ENCODE measurements at regions not wholly inside any gene's neighbourhood (a gene's known extent, or its start where the extent isn't known, plus 50 kb on each side); places are given as distances from the start of the nearest gene placed in this dataset.

DNA sequence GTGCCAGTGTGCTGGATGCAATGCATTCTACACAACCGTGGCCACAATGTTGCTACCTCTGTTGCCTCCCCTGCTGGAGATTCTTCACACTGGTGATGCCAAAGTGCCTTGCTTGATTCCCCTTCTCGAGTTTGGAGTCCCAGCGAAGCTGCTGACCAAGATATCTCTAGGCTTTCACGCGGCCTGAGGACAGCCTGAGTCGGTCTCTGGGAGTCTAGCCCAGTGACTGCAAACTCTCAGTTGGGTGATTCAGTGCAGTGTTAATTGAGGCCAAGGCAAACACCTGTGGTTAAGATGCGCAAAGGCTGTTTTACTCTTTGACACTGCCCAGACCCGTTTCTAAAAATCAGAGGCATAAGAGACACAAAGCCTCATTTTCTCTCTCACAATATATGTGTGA lies 434.4 kb downstream of the NR2F2 start (continued):
- TF ChIP-seq, protein P1, sequence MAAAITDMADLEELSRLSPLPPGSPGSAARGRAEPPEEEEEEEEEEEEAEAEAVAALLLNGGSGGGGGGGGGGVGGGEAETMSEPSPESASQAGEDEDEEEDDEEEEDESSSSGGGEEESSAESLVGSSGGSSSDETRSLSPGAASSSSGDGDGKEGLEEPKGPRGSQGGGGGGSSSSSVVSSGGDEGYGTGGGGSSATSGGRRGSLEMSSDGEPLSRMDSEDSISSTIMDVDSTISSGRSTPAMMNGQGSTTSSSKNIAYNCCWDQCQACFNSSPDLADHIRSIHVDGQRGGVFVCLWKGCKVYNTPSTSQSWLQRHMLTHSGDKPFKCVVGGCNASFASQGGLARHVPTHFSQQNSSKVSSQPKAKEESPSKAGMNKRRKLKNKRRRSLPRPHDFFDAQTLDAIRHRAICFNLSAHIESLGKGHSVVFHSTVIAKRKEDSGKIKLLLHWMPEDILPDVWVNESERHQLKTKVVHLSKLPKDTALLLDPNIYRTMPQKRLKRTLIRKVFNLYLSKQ (tag by site-specific recombination; IDR thresholded peaks at IDR 0.05; ENCODE audit: borderline replicate concordance), result no peak
- TF ChIP-seq RBAK (tag by site-specific recombination; IDR thresholded peaks at IDR 0.05) (no peak), TRIM28 (IDR thresholded peaks at IDR 0.05; ENCODE audit: borderline replicate concordance, low read length) (no peak)
- TF ChIP-seq, protein P2, sequence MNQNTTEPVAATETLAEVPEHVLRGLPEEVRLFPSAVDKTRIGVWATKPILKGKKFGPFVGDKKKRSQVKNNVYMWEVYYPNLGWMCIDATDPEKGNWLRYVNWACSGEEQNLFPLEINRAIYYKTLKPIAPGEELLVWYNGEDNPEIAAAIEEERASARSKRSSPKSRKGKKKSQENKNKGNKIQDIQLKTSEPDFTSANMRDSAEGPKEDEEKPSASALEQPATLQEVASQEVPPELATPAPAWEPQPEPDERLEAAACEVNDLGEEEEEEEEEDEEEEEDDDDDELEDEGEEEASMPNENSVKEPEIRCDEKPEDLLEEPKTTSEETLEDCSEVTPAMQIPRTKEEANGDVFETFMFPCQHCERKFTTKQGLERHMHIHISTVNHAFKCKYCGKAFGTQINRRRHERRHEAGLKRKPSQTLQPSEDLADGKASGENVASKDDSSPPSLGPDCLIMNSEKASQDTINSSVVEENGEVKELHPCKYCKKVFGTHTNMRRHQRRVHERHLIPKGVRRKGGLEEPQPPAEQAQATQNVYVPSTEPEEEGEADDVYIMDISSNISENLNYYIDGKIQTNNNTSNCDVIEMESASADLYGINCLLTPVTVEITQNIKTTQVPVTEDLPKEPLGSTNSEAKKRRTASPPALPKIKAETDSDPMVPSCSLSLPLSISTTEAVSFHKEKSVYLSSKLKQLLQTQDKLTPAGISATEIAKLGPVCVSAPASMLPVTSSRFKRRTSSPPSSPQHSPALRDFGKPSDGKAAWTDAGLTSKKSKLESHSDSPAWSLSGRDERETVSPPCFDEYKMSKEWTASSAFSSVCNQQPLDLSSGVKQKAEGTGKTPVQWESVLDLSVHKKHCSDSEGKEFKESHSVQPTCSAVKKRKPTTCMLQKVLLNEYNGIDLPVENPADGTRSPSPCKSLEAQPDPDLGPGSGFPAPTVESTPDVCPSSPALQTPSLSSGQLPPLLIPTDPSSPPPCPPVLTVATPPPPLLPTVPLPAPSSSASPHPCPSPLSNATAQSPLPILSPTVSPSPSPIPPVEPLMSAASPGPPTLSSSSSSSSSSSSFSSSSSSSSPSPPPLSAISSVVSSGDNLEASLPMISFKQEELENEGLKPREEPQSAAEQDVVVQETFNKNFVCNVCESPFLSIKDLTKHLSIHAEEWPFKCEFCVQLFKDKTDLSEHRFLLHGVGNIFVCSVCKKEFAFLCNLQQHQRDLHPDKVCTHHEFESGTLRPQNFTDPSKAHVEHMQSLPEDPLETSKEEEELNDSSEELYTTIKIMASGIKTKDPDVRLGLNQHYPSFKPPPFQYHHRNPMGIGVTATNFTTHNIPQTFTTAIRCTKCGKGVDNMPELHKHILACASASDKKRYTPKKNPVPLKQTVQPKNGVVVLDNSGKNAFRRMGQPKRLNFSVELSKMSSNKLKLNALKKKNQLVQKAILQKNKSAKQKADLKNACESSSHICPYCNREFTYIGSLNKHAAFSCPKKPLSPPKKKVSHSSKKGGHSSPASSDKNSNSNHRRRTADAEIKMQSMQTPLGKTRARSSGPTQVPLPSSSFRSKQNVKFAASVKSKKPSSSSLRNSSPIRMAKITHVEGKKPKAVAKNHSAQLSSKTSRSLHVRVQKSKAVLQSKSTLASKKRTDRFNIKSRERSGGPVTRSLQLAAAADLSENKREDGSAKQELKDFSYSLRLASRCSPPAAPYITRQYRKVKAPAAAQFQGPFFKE (tag by site-specific recombination; IDR thresholded peaks at IDR 0.05; ENCODE audit: borderline replicate concordance), result no peak

DNA sequence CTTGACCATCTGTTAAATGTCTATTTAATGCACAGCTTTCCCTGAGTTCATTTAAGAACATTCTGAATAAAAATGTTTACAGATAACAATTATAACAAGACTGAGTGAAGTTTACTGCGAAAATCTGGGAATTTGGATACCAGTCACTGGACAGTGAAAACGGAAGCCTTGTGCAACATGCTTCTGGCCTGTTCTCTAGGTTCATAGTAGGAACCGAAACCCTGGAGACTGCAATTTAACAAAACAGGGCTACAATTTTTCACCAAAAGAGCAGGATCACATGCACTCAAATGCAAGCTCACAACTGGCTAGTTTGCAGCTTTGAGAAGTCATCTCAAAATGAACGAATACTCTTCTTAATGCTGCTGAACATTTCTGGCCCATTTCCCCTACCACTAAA lies 435.9 kb downstream of the NR2F2 start:
- Histone ChIP-seq H3K4me3 (ENCODE audit: low read depth, low read length) (no peak overlapping the region), H3K27ac (ENCODE audit: extremely low read depth, low read depth, low read length) (no peak overlapping the region), H3K4me1 (ENCODE audit: control insufficient read depth, insufficient read depth, low read length) (no peaks in the 10 kb centered on the region), H3K9me3 (ENCODE audit: control insufficient read depth, insufficient read depth, low read depth, low read length) (no peaks in the 10 kb centered on the region), H3K36me3 (ENCODE audit: control insufficient read depth in 2 of 2, insufficient read depth in 1 of 2, low read length in 2 of 2) (no peaks in the 10 kb centered on the region)
- no peak for TF ChIP-seq ZNF214 (tag by site-specific recombination; IDR thresholded peaks at IDR 0.05; ENCODE audit: borderline replicate concordance)
- TF ChIP-seq ZNF423 (tag by site-specific recombination; IDR thresholded peaks at IDR 0.05), result no peak
- POLR2A ChIA-PET, result no interaction called here
- CTCF ChIA-PET, result interaction anchor here (1.0 kb wide), 1 partner anchor 13 kb away, joined by 3 read pairs; no protein-coding TSS in a partner anchor

DNA sequence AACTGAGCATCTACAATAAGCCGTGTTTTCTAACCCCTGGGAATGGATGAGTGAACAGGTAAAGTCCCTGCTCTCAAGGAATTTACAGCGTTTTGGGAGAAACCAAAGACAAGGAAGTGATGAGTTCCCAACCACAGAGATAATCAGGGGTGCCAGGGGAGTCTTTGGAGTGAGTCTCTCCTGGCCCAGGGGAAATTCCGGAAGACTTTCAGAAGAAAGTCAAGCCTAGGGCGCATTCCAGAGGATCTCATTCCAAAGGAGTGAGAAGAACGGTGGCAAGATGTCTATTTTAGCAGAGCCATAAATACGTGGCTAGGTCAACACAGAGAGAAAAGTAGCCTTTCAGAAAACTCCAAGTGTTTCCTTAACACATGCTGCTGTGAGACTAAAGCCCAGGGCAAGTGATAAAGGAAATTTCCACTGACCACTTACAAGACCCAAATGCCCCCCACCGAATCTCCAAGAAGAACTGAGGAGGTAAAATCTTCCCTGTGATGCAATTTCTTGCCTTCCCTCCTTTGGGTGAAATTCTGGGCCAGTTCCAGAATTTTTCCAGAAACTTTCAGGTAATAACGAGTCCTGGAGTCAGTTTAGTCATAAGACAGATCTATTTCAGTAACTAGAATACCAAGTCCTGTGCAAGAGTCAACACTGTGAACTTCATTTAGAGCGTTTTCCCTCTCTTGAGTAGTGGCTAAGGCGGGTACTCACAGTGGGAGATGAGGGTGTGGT lies 437.4 kb downstream of the NR2F2 start:
- CTCF ChIA-PET, result interaction anchor here (0.6 to 0.7 kb wide), 2 partner anchors 467 to 473 kb away, joined by 3 to 4 read pairs; no protein-coding TSS in a partner anchor
- Histone ChIP-seq H3K9me3 (ENCODE audit: control insufficient read depth, insufficient read depth, low read depth, low read length) (no peaks in the 10 kb centered on the region), H3K27ac (ENCODE audit: extremely low read depth, low read depth, low read length) (no peak overlapping the region), H3K4me1 (ENCODE audit: control insufficient read depth, insufficient read depth, low read length) (no peaks in the 10 kb centered on the region), H3K36me3 (ENCODE audit: control insufficient read depth in 2 of 2, insufficient read depth in 1 of 2, low read length in 2 of 2) (no peaks in the 10 kb centered on the region), H3K4me3 (ENCODE audit: low read depth, low read length) (no peak overlapping the region)
- POLR2A ChIA-PET, result no interaction called here
- TF ChIP-seq ZNF155 (tag by site-specific recombination; IDR thresholded peaks at IDR 0.05), result no peak
- TF ChIP-seq GFI1B (tag by site-specific recombination; IDR thresholded peaks at IDR 0.05), result no peak
- no peak for TF ChIP-seq ZNF621 (tag by site-specific recombination; IDR thresholded peaks at IDR 0.05)
- no peak for TF ChIP-seq ZNF23 (tag by site-specific recombination; IDR thresholded peaks at IDR 0.05; ENCODE audit: borderline replicate concordance)
- no peak for TF ChIP-seq ZNF138 (tag by site-specific recombination; IDR thresholded peaks at IDR 0.05; ENCODE audit: borderline replicate concordance)
- TF ChIP-seq, protein P3, sequence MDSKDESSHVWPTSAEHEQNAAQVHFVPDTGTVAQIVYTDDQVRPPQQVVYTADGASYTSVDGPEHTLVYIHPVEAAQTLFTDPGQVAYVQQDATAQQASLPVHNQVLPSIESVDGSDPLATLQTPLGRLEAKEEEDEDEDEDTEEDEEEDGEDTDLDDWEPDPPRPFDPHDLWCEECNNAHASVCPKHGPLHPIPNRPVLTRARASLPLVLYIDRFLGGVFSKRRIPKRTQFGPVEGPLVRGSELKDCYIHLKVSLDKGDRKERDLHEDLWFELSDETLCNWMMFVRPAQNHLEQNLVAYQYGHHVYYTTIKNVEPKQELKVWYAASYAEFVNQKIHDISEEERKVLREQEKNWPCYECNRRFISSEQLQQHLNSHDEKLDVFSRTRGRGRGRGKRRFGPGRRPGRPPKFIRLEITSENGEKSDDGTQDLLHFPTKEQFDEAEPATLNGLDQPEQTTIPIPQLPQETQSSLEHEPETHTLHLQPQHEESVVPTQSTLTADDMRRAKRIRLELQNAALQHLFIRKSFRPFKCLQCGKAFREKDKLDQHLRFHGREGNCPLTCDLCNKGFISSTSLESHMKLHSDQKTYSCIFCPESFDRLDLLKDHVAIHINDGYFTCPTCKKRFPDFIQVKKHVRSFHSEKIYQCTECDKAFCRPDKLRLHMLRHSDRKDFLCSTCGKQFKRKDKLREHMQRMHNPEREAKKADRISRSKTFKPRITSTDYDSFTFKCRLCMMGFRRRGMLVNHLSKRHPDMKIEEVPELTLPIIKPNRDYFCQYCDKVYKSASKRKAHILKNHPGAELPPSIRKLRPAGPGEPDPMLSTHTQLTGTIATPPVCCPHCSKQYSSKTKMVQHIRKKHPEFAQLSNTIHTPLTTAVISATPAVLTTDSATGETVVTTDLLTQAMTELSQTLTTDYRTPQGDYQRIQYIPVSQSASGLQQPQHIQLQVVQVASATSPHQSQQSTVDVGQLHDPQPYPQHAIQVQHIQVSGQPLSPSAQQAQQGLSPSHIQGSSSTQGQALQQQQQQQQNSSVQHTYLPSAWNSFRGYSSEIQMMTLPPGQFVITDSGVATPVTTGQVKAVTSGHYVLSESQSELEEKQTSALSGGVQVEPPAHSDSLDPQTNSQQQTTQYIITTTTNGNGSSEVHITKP (tag by site-specific recombination; IDR thresholded peaks at IDR 0.05), result no peak
- no peak for TF ChIP-seq ZNF629 (tag by site-specific recombination; IDR thresholded peaks at IDR 0.05)
- TF ChIP-seq ZBTB20 (tag by site-specific recombination; IDR thresholded peaks at IDR 0.05), result no peak
- TF ChIP-seq ZNF302 (tag by site-specific recombination; IDR thresholded peaks at IDR 0.05; ENCODE audit: low read depth), result no peak
- no peak for TF ChIP-seq ZNF223 (tag by site-specific recombination; IDR thresholded peaks at IDR 0.05)
- TF ChIP-seq ZBTB8A (tag by site-specific recombination; IDR thresholded peaks at IDR 0.05), result no peak
- TF ChIP-seq ZNF324 (tag by site-specific recombination; IDR thresholded peaks at IDR 0.05), result no peak
- TF ChIP-seq SP7 (tag by site-specific recombination; IDR thresholded peaks at IDR 0.05), result no peak
- TF ChIP-seq BCL11A (tag by site-specific recombination; IDR thresholded peaks at IDR 0.05; ENCODE audit: low read depth), result no peak
- TF ChIP-seq ZNF214 (tag by site-specific recombination; IDR thresholded peaks at IDR 0.05; ENCODE audit: borderline replicate concordance), result no peak
- TF ChIP-seq ZNF146 (tag by site-specific recombination; IDR thresholded peaks at IDR 0.05), result no peak

All from HEK293 (cell line).